ENCODE measurements at regions not wholly inside any gene's neighbourhood (a gene's known extent, or its start where the extent isn't known, plus 50 kb on each side); places are given as distances from the start of the nearest gene placed in this dataset.

- TF ChIP-seq CTCF (IDR thresholded peaks at IDR 0.05), result no peak
- TF ChIP-seq POLR2A (IDR thresholded peaks at IDR 0.05), result no peak
These were observed 1224.4 kb upstream of the LRRTM1 start for GRCh38 chr2:81528852-81529480.
